ENCODE measurements at regions not wholly inside any gene's neighbourhood (a gene's known extent, or its start where the extent isn't known, plus 50 kb on each side); places are given as distances from the start of the nearest gene placed in this dataset.

DNA sequence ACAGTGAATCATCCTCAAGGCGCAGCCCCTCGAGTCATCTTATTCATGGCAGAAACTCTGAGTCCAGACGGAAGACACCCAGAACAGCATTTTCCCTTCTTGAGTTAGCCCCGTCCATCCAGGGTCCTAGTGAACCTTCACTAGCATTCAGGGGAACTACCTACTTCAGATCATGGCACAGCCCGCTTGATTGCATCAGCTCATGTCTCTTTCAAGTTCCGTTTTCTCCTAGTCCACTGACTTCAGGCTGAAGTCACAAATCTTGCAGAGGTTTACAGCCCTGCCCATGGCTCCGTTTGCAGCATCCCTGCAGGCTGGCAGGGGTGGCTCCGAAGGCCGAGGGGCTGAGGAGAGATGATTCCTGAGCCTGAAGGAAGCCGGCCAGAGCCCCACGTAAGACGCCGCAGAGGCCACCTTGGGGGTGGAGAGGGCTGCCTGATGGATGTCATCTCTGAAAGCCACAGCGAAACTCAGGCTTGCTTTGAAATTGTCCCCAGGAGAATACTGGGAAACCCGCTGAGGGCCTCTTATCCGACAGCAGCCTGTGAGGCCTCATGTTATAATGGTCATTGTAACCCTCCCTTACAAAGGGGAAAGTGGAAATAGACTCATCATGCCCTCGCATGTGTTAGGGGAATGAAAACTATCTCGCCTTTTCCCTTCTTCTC lies 310.2 kb upstream of the AJAP1 start:
- TF ChIP-seq, protein P1, sequence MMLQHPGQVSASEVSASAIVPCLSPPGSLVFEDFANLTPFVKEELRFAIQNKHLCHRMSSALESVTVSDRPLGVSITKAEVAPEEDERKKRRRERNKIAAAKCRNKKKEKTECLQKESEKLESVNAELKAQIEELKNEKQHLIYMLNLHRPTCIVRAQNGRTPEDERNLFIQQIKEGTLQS (IDR thresholded peaks at IDR 0.05) = no peak
- TF ChIP-seq, protein P2, sequence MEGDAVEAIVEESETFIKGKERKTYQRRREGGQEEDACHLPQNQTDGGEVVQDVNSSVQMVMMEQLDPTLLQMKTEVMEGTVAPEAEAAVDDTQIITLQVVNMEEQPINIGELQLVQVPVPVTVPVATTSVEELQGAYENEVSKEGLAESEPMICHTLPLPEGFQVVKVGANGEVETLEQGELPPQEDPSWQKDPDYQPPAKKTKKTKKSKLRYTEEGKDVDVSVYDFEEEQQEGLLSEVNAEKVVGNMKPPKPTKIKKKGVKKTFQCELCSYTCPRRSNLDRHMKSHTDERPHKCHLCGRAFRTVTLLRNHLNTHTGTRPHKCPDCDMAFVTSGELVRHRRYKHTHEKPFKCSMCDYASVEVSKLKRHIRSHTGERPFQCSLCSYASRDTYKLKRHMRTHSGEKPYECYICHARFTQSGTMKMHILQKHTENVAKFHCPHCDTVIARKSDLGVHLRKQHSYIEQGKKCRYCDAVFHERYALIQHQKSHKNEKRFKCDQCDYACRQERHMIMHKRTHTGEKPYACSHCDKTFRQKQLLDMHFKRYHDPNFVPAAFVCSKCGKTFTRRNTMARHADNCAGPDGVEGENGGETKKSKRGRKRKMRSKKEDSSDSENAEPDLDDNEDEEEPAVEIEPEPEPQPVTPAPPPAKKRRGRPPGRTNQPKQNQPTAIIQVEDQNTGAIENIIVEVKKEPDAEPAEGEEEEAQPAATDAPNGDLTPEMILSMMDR (IDR thresholded peaks at IDR 0.05; ENCODE audit: low read depth, low read length, missing input control) = no peak
- TF ChIP-seq TAF1 (conservative IDR thresholded peaks at IDR 0.05) (no peak), SP1 (IDR thresholded peaks at IDR 0.05) (no peak), RAD21 (IDR thresholded peaks at IDR 0.05) (no peak), FOXA1 (IDR thresholded peaks at IDR 0.05) (no peak), GABPA (IDR thresholded peaks at IDR 0.05 in 1 of 2, conservative IDR thresholded peaks at IDR 0.05 in 1 of 2) (no peak), RXRA (IDR thresholded peaks at IDR 0.05) (no peak)
- TF ChIP-seq, protein P3, sequence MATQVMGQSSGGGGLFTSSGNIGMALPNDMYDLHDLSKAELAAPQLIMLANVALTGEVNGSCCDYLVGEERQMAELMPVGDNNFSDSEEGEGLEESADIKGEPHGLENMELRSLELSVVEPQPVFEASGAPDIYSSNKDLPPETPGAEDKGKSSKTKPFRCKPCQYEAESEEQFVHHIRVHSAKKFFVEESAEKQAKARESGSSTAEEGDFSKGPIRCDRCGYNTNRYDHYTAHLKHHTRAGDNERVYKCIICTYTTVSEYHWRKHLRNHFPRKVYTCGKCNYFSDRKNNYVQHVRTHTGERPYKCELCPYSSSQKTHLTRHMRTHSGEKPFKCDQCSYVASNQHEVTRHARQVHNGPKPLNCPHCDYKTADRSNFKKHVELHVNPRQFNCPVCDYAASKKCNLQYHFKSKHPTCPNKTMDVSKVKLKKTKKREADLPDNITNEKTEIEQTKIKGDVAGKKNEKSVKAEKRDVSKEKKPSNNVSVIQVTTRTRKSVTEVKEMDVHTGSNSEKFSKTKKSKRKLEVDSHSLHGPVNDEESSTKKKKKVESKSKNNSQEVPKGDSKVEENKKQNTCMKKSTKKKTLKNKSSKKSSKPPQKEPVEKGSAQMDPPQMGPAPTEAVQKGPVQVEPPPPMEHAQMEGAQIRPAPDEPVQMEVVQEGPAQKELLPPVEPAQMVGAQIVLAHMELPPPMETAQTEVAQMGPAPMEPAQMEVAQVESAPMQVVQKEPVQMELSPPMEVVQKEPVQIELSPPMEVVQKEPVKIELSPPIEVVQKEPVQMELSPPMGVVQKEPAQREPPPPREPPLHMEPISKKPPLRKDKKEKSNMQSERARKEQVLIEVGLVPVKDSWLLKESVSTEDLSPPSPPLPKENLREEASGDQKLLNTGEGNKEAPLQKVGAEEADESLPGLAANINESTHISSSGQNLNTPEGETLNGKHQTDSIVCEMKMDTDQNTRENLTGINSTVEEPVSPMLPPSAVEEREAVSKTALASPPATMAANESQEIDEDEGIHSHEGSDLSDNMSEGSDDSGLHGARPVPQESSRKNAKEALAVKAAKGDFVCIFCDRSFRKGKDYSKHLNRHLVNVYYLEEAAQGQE (IDR thresholded peaks at IDR 0.05) = no peak
- TF ChIP-seq, protein P4, sequence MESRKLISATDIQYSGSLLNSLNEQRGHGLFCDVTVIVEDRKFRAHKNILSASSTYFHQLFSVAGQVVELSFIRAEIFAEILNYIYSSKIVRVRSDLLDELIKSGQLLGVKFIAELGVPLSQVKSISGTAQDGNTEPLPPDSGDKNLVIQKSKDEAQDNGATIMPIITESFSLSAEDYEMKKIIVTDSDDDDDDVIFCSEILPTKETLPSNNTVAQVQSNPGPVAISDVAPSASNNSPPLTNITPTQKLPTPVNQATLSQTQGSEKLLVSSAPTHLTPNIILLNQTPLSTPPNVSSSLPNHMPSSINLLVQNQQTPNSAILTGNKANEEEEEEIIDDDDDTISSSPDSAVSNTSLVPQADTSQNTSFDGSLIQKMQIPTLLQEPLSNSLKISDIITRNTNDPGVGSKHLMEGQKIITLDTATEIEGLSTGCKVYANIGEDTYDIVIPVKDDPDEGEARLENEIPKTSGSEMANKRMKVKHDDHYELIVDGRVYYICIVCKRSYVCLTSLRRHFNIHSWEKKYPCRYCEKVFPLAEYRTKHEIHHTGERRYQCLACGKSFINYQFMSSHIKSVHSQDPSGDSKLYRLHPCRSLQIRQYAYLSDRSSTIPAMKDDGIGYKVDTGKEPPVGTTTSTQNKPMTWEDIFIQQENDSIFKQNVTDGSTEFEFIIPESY (IDR thresholded peaks at IDR 0.05) = no peak
- TF ChIP-seq, protein P5, sequence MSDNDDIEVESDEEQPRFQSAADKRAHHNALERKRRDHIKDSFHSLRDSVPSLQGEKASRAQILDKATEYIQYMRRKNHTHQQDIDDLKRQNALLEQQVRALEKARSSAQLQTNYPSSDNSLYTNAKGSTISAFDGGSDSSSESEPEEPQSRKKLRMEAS (IDR thresholded peaks at IDR 0.05) = no peak
